ENCODE measurements at regions not wholly inside any gene's neighbourhood (a gene's known extent, or its start where the extent isn't known, plus 50 kb on each side); places are given as distances from the start of the nearest gene placed in this dataset.
"Not testable (repeated sequence)": the region's sequence is repeated elsewhere in the genome, so short reads cannot be mapped to it uniquely, and the experiment has no call there.

DNA sequence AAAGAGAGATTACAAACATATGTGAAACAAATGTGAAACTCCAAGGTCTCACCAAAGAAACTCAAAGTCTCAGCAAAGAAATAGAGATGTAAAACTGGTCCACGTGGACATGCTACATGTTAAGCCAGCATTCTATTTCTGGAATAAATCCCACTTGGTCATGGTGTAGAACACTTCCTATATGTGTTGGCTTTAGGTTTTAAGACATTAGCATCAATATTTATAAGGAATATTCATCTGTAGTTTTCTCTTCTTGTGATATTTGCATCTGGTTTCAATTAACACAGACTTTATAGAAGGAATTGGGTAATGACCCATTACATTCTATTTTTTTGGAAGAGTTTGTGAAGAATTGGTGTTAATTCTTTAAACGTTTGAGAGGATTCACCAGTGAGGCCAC lies 133.1 kb downstream of the COPS8 start:
- DNase-seq: no peak

DNA sequence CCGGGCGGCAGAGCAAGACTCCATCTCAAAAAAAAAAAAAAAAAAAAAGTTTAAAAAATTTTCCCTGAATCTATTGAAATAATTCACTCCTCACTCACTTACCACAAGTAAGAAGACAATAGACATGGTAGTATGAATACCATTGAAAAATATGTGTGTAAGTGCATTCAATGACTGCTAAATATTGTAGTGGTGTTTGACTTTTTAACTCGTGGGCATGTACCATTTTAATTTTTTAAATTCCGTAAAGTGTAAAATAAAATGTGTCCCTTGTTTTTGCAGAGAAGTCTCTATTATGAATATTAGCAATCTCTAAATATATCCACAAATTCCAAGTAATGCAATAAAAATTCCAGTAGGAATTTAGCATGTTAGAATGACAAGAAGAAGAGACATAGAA lies 134.1 kb downstream of the COPS8 start:
- no peak for DNase-seq

DNA sequence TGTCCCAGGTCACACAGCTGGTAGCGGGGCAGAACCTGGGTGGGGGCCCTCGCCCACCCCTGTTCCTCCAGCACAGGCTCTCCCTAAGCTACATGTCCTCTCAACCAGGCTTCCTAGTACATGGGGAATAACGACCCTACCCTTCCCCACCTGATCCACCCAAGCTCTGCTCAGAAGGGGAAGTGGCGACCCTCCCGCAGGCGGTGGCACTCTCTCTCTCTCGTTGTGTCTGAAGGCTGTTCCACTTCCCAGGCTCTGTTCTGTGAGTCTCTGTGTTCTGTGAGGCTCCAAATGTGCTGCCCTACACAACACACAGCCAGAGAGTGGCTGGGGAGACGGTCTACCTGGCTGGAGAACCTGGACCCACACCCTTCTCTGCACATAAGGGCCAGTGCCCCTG lies 135.8 kb downstream of the COPS8 start:
- no peak for DNase-seq

DNA sequence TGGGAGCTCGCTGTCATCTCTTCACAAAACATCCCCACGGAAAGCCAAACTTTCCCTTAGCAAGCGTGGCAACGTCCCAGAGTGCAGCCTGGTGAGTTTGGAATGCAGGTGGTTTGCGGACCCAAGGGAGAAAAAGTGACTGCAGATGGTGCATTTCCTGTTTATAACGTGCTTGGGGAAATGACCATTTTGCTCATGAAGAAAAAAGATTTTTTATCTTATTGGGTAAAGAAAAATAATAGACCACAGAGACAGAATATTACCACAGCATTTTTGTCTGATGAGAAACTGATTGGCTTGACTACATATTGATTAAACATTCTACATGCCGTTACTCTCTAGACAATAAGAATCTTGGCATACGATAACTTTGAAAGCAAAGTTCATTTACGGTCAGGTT lies 136.5 kb downstream of the COPS8 start:
- DNase-seq: no peak

DNA sequence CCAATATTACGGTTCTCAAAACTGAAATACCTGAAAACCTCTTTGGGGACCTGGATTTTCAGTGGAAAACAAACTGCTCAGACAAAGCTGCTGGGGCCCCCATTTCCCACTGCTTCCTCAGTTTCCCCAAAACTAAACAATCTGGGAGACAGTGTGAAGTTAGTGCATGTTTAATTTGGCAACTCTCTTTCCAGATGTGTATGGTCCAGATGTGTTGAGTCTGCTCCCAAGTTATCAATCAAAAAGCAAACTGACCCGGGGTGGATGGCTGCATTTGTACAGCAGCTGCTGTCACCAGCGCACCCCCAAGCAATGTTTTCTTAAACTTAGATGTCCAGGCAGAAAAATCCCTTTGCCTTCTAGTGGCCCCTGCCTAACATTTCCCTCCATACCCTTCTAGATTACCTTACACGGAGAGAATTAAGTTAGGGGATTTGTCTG lies 136.9 kb downstream of the COPS8 start:
- DNase-seq: no peak

DNA sequence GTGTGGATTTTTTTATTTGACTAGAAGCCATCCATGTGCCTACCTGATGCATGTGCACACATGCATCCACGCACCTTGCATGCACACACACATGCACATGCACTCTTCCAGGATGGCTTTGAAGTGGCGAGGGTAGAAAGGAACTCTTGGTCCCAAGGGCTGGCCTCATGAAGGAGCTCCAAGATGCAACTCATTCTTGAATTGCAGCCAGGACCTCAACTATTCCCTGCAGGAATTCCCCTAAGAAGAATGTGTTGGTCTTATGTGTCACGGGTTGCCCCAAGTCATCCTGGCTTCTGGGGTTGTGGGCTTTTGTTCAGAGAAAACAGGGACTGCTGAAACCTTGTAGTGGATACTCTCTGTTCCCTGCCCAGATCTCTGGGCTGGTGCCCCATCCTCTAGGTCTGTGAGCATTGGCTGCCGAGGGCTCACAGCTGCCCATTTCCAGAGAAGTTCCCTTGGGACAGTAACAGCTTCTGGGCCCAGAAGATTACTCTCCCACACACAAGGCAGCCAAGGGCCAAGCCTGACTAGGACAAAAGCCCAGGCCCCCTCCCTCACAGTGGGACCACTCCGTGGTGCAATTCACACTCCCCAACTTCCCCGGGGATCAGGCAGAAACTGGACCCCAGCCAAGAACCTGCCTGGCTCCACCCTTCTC lies 137.6 kb downstream of the COPS8 start:
- no peak for DNase-seq

DNA sequence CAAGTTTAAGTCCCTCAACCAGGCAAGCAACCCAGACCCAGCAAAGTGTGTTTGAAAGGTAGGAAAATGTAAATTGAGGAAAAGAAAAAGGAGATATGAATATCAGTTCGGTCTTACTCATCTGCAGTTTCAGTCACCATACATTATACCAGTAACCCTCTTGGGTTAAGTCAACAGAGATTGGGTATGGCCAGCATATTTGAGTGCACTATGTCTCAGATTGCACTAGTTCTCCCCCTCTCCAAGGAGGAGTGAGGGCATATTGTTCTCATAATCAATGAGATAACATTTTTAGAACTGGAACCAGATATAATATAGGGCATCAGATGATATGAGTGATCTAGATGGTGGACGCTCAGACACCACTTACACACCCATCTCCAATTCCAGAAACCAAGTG lies 141.5 kb downstream of the COPS8 start:
- no peak for DNase-seq

DNA sequence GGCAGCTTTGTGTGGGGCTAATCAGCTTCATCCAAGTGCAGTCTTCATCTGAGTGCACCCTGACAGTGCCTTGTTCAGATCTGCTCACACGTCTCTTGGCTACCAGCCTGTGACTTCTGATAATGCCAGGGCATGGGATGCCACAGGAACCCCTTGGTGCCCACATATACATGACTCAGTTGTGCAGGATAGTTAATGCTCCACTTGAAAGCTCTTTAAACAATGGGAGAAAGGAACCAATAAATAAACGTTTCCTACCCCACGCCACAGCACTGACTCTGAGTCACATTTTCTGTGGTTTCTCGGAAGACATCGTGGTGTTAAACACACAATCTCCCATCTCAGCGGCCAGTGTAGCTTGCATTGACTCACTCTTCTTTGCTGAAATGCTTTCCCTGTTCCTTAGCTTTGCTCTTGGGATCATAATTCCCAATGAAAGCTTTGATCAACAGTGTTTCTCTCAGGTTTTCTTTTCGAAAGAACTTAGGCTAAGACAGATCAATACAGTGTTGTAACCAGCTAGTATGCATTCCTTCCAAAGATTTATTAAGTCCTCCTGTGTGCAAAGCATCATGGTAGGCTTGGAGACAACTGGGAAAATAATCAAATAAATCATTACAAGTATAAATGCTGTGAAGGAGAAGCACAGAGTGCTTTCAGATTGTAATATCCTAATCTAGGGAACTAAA lies 142.0 kb downstream of the COPS8 start:
- DNase-seq: no peak

DNA sequence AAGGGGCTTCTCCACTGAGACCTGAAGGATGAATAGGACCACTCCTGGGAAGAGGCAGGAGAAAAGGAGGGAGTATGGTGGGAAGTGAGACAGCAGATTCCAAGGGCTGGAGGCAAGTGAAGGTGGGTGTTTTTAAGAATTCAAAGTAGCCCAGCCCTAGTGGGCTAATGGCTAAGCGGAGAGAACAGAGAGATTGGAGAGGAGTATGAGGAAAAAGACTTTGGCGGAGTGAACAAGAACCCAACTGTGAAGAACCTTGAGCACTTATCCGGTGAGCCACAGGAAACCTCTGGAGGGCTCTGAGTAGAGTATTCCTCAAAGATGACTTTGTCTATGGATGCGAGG lies 142.6 kb downstream of the COPS8 start:
- no peak for DNase-seq

DNA sequence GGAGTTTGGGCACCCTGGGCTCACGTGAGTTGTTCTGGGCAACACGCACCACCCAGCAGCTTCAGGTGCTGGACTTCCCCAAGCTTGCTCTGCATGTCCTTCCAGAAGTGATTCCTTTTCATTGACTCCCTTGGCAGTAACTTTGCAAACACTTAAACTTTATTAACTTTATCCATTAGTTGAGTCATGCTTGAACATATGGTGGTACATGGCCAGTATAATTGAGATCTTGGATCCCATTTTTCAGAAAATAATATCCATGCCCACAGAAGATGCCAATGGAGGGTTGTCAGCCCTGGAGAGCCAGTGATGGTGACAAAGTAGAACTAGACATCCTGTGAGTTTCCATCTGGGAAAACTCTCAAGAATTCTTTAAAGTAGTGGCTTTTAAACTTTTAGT lies 144.2 kb downstream of the COPS8 start:
- DNase-seq: no peak

DNA sequence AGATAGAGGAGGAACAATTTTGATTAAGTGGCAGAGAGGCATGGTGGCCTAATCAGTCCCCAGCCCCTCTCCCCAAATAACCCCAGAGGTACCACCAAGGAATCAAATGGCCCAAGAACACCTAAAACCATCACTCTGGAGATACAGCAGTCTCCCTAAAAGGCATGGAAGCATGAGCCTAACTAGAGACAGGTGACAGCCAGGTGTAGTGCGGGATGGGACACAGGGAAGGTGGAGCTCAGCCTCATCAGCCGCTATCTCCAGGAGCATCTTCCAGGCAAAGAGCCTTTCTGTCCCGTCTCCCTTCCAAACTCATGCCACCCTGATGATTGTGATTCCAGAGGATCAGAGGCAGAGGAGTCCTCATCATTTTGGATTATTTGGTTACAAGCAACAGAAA lies 144.7 kb downstream of the COPS8 start:
- no peak for DNase-seq

DNA sequence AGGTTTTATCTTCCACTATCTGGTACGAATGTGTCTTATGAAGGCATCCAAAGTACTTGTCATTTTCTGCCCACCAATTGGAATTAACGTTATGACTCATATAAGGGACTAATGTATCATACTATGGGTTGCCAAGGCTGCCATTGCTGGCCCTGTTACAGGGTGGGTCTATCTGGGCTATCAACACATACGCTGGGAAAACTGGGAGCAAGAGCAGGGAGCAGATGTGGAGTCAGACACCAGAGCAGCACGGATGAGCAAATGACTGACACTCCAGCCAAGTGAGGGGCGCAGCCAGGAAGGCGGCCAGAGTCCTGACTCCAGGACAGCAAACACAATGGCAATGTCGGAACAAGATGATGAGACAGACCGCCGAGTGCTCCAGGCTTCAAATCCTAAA lies 145.9 kb downstream of the COPS8 start:
- no peak for DNase-seq

DNA sequence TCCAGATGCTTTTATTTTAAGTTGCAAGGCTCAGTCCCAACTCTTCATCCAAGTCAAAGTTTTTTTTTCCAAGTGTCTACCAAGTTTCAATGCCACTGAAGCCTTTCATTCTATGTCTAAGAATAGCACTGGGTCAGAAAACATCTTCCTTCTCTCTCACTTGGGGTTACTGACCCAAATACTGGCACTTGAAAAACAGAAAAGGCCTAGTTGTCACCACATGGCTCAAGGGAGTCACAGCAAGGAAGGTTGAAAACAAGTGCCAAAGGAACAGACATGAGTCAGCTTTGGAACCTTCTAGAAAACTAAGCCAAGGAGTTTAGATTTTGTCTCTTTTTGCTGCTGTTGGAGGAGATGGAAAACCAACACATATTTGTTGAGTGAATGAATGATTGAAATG lies 146.5 kb downstream of the COPS8 start:
- DNase-seq: no peak

DNA sequence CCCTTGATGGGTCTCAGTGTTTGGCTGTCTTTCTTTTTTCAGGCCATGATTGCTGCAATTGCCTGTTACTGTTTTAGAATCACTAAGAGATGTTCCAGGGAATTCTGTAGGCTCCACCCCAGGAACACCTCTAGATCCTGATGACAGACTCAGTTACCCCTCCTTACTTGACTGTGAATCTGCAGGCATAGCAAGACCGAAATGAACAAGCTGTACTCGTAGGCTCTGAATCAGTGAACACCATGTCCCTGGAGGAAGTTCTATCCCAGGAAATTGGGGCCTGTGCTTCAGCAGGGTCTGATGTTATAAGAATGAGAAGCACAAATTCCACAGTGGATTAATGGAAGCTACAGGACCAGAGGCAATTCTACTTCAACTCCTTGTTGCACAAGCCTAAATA lies 148.6 kb downstream of the COPS8 start:
- no peak for DNase-seq

DNA sequence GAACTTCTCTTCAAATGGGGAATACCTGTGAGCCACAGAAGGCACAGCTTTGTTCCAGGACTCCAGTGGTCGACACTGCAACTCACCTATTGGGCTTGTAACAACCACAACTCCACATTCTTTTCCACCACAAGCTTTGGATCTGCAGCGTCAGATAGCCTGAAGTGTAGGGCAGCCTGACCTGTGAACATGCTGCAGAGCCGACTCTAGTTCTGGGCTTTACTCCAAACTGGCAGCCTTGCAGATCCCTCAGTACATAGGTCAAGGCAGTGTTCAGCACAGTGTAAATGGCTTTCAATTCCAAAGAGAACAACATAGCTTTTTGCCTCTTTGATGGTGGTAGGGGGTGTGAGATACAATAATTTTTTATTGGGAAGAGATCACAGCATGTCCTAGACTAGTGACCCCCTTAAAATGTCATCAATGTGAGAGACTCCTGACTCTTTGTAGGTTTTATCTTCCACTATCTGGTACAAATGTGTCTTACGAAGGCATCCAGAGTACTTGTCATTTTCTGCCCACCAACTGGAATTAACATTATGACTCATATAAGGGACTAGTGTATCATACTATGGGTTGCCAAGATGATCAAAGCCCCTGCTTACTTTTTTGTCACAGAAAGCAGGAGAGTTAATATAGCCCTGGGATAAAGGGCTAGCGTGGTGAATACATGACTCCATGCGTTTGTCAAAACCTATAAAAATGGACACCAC lies 149.8 kb downstream of the COPS8 start:
- DNase-seq: no peak

DNA sequence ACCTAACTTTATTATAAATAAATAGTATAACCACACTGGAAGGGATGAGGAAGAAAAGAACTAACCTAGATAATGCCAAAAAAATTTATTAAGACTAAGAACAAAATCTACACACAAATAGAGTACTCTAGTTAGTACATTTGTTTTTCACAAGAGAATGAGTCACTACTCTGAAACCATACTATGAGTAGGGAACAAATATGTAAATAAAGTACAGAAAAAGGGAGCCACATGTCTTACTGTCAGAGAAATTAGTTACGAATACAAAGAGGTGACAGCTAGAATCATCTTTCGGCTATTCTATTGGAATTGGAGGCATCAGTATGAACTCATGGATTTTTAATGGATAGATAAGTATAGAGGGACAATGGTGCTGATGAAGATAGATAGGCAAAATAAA lies 150.5 kb downstream of the COPS8 start:
- no peak for DNase-seq

DNA sequence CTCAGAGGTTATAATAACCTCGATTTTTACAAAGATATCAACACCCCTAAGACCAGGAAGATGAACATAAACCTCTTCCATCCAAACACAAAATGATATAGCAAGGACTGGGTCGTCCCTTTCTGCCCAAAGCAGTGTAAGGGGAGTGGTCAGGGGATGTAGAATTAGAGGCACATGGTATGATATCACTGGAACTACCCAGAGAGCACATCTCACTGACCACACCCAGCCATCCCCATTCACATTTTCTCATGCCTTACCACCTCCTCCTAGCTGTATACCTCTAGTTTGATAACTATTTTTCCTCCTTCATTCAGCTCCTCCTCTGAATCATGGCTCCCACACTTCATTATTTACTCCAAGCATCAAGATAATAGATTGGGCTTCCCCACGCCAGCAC lies 152.6 kb downstream of the COPS8 start:
- no peak for DNase-seq

DNA sequence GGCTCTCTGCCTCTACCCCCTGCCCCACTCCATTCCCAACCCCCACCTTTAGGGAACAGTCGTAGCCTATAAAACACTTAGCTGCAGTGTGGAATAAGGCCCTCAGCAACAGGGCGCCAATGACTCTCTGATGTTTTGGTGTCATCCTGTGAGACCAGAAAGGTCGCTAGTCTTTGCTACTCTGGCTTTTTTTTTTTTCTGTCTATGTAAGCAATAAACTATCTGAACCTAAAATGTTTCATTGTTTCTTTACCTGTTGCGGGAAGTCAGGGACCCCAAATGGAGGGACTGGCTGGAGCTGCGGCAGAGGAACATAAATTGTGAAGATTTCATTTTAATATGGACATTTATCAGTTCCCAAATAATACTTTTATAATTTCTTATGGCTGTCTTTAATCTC lies 154.6 kb downstream of the COPS8 start:
- no peak for DNase-seq

DNA sequence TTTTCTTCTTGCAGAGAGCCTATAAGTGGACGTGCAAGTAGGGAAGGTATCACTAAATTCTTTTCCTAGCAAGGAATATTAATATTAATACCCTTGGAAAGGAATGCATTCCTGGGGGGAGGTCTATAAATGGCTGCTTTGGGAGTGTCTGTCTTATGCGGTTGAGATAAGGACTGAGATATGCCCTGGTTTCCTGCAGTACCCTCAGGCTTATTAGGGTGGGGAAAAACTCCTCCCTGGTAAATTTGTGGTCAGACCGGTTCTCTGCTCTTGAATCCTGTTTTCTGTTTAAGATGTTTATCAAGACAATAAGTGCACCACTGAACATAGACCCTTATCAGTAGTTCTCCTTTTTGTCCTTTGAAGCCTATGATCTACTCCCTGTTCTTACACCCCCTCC lies 155.2 kb downstream of the COPS8 start:
- DNase-seq: not testable (repeated sequence)

DNA sequence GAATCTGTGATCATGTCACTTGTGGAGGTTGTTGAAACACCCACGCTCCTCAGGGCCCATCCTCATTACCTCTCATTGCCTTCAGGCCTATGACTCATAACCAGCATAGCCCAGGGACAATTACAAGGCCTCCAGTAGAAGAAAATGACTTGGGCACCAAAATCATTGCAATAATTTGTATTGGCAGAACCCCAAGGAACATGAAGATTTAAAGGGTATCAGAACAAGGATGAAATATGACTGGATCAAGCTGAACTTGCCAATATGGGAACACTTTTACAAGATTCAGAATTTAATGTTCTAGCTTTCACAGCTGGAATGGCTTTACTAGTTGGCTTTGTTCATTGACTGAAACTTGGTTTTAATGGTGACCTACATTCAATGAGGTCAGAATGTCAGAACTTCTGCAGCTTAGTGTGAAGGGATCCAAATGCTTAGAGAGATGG lies 156.4 kb downstream of the COPS8 start:
- DNase-seq: no peak

DNA sequence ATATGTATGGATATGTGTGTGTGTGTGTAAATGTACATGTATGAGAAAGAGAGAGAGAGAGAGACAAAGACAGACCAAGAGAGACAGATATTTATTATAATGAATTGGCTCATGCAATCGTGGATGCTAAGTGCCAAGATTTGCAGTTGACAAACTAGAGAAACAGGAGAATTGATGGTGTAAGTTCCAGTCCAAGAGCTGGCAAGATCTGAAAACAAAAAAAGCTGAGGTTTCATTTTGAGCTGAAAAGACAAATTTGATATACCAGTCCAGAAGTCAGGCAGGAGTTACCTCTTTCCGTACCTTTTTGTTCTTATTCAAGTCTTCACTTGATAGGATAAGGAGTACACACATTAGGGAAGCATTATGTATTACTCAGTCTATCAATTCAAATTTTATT lies 157.8 kb downstream of the COPS8 start:
- no peak for DNase-seq

DNA sequence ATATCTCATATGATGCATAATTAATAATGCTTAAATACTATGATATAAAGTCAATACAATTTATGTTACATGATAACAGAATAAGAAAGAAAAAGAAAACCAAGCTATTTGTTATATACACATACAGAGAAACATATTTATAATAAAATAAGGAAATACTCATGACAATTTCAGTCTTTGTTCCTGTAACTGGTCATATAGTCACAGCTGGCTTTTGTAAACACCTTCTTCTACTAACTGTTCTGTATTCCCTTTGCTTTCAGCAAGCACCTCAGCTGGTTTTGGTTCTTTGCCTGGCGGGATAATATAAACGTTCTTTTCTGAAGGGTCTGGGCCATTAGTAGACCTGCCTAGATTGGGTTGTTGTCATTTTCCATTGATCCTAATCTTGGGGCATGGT lies 158.5 kb downstream of the COPS8 start:
- DNase-seq: no peak

DNA sequence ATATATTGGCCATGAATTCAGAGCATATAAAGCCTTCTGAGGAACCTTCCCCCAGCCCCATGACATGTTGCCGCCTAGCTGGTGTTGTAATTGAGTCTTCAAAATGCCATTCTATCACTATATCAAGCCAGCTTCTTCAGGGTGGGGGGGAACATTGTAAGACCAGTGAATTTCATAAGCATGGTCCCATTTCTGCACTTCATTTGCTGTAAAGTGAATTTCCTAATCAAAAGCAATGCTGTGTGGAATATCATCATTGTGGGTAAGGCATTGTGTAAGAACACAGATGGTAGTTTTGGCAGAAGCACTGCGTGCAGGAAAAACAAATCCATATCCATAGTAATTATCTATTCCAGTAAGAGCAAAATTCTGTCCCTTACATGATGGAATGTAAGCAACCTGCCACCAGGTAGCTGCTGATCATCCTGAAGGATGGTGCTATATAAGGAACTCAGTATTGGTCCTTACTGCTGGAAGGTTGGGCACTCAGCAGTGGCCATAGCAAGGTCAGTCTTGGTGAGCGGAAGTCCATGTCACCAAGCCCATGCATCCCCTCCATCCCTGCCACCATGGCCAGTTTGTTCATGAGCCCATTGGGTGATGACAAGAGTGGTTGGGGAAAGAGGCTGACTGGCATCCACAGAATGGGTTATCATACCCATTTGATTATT lies 159.4 kb downstream of the COPS8 start:
- DNase-seq: no peak

DNA sequence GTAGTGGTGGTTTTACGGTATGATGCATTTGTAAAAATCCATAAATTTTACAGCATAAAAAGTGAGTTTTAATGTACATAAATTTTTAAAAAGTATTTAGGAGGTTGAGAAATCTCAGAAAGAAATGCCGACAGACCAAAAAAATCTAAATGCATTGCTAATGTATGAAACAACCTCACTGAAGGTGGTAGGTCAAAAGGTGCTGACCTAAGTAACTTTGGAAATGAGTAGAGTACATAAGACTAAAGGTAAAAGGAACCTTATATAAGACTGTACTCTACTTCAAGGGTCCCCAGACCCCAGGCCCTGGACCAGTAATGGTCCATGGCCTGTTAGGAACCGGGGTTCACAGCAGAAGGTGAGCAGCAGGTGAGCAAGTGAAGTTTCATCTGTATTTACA lies 163.4 kb downstream of the COL6A3 start:
- DNase-seq: no peak

Data from activated CD8-positive, alpha-beta memory T cell treated with anti-CD3 and anti-CD28 coated beads, Interleukin-2, amount 50 U/mL, for 4 hours (primary cell).